Glomerular endothelial cell (primary cell): ENCODE measurements at regions not wholly inside any gene's neighbourhood (a gene's known extent, or its start where the extent isn't known, plus 50 kb on each side); places are given as distances from the start of the nearest gene placed in this dataset.

Experiments
- DNase-seq: peaks from one replicate; pipeline ENCODE4 v3.0.0-alpha.2; 2011; ENCODE audit warnings: low read depth, low spot score; ENCODE audit errors: extremely low read depth

DNA sequence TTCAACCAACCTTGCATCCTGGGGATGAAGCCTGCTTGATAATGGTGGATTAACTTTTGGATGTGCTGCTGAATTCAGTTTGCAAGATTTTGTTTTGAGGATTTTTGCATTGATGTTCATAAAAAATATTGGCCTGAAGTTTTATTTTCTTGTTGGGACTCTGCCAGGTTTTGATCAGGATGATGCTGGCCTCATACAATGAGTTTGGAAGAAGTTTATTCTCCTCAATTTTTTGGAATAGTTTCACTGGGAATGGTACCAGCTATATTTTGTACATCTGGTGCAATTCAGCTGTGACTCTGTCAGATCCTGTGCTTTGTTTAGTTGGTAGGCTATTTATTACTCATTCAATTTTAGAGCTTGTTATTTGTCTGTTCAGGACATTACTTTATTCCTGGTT is 340.3 kb upstream of the TRAM1L1 start:
- no peak for DNase-seq

DNA sequence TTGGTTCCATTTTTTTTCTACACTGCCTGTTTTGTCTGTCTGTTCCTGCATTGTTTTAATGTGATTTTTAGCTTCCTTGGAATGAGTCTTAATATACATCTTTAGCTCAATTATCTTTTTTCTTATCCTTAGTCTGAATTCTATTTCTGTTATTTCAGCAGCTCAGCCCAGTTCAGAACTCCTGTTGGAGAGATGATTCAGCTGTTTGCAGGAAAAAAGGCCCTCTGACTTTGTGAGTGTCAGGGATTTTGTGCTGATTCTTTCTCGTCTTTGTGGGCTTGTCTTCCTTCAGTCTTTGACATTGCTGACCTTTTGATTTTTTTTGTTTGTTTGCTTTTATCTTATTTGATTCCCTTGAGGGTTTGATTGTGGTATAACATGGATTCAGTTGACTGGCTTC is 343.2 kb upstream of the TRAM1L1 start:
- no peak for DNase-seq

DNA sequence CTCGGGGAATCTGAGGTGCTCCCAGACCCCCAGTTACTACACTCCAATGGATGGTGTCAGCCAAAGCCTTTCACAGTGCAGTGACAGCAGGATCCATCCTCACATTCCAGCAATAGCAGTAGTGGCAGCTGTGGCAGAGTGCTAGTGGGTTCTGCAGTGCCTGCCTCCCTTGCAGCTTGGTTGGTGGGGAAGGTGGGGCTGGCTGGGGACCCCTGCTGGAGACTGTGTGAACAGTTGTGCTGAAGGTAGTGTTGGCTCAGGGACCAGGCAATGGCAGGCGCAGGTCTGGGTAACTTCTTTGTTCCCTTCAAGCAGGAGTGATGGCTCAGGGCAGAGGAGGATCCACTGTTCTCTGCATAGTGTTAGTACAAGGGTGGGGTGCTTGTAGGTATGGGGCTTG is 343.7 kb upstream of the TRAM1L1 start:
- no peak for DNase-seq

DNA sequence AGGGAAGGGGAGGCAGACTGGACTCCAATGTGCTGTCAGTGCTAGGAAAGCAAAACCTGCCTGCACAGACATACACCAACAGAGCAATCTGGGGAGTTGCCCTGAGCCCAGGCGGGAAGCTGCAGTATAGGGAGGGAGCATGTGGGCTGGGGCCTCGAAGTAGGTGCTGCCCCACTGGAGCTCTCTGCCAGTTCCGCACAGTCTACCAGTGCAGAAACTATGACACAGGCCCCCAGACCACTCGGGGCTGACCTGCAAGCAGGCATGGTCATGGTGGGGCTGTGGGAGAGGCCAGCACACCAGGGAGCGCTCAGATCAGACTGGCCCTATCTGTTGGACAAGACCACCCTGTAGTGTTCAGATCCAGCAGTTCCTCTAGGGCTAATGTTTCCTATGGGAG is 344.1 kb upstream of the TRAM1L1 start:
- no peak for DNase-seq

DNA sequence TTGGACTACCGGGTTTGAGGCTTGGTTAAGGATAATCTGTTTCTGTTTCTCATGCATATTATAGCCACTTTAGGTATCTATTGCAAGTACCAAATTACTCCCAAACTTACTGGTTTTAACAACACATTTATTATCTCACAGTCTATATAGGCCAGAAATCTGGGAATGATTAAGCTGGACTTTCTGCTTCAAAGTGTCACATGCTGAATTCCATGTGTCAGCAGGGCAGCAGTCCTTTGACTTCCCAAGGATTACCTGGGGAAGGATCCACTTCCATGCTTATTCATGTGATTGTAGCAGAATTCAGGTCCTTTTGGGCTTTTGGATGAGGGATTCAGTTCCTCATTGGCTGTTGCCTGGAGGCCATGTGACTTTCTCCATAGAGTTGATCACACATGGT is 349.0 kb upstream of the TRAM1L1 start:
- DNase-seq: no peak

DNA sequence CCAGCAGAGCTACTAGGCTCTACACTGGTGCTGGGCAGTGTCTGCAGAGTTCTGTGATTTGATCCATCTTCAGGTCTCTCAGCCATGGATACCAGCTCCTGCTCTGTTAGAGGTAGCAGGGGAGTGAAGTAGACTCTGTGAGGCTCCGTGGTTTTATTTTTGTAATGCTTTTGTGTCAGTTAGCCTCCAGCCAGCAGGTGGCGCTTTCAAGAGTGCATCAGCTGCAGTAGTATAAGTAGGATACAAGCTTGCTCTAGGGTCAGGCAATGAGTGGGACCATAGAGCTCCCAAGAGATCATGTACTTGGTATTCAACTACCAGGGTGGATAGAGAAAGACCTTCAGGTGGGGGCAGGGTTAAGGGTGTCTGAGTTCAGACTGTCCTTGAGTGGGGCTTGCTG is 362.5 kb upstream of the TRAM1L1 start:
- no peak for DNase-seq

DNA sequence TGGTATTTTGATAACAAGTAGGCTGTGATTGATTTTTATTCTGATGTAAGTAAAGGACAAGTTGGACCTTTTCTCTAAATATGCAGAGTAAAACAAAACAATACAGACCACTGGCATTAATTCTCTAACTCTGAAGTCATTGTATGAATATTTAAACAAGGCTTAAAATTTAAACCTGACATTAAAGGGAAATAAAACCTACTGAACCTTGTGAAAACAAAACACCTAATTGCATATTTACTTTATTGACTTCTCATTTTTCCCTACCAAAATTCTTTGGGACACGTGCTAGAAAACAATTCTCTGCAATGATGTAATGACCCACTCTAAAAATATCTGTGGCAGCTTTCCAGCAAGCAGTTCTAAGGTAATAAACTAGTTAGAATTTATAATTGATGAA is 369.7 kb upstream of the TRAM1L1 start:
- DNase-seq: no peak

DNA sequence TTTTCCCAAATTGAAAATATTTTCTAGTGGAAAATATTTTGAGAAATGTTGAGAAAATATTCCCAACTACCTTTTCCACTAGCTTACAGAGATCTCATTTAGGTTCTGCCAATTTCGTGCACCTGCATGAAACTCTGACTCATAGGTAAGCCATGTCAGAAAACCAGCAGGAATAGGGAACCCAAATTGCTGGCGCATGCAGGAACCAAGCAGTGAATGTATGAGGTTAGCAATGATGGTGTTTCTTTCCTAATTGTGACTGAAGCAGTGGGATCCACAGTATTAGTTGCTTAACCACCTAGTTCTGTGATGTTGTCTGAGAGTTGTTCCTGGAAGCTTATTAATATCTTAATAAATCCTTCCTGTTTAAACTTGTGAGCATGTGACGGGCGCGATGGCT is 381.0 kb upstream of the TRAM1L1 start:
- DNase-seq: no peak

DNA sequence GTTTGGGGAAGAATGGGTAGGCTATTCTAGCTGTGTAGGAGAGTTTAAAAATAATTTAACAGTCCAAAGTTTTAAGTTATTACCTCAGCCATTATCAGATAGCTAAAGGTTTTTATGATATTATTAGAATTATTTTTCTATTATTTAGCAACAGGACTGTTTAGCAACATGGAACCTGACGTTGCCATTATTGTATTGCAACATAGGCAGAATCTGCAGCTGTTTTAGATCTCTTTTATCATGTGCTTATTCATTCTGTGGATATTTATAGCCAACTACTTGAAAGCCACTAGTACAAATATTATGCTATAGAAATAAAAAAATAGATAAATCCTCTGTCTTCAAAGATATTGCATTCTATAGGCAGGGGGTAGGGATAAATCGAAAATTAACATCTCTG is 382.0 kb upstream of the TRAM1L1 start:
- DNase-seq: no peak

DNA sequence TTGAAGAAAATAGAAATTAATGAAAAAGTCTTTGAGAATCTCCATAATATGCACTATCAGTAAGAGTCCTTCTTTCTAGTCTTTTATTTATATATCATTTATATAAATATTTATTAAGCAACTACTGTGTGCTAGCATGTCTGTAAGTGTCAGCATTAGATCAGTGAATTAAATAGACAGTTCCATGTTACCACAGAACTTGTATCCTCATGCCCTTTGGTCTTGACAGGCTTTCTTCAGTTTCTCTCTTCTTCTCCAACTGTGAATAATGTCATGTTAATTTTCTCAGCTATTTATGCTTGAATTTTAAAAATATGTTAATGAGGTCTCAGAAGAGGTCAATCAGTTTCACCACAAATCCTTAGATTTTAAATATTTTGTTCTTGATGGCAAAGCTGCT is 389.6 kb upstream of the TRAM1L1 start:
- DNase-seq: no peak

DNA sequence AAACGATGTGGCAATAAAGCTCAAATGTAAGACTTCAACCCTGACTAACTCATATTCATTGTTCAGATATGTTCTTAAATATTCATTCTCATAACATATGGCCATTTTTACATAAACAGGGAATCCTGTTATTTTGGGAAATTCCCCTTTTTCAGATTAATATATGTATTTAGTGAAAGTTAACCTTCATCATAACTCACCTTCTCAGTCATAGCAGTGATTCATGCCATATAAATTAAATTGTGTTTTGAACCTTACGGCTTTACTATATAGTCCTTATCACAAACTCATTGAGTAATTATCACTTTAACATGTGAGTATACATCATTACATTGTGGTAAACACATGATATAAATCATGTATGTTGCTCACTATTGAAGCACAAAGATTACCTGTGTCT is 392.5 kb upstream of the TRAM1L1 start:
- no peak for DNase-seq

DNA sequence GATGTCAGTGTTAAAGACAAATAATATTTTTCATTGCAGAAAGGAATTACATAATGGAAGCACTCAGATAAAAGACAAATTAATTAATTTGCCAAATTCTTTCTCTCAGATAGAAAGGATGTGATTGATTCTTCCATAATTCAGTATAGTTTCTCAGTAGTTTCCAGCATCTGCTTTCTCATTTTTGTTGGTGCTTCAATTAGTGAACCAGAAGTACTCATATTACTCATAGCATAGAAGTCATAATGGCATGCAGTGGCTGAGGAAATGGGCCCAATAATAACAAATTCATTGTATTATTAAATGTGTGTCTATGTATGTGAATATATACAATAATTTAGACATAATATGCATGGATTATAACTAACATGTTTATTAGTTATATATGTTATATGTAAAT is 393.3 kb upstream of the TRAM1L1 start:
- DNase-seq: no peak

DNA sequence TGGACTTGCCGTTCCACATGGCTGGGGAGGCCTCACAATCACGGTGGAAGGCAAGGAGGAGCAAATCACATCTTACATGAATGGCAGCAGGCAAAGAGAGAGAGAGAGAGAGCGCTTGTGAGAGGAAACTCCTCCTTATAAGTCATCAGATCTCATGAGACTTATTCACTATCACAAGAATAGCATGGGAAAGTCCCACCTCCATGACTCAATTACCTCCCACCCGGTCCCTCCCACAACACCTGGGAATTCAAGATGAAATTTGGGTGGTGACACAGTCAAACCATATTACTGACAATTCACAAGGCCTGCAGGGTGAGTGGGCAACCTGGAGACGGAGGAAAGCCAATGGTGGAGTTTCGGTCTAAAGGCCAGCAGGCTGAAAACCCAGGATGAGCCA is 394.3 kb upstream of the TRAM1L1 start:
- DNase-seq: no peak

DNA sequence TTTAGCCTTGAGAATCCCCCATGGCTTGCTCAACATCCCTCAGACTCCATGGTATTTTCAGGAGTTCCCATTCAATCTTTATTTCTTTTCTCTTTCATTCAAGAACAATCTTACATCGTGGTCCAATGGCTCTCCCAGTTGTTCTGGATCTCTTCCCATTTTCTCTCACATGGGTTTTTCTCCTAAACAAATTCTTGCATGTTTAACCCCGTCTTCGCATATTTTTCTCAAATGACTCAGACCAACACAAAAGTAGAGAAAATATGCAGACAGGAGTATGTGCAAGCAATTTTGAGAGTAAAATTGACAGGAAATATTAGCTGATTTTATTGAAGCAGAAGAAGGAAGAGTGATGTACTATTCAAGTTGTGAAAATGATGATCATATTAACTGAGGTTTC is 396.4 kb upstream of the TRAM1L1 start:
- no peak for DNase-seq

DNA sequence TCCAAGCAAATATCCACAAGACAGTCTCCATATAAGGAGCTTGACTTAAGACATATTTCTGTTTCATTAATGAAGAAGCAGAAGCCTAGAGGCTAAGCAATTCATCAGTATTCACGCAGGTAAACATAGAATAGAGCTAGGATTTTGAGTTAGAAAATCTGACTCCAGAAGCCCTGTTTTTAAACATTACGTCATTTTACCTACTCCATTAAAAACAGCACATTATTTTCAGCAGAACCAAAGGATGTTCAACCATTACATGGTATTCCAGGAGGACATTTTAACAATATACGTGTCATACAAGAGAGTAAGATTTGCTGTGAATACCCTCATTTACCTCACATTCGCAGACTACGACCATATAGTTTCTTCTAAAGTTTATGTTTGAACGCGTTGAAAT is 403.3 kb upstream of the TRAM1L1 start:
- DNase-seq: no peak

DNA sequence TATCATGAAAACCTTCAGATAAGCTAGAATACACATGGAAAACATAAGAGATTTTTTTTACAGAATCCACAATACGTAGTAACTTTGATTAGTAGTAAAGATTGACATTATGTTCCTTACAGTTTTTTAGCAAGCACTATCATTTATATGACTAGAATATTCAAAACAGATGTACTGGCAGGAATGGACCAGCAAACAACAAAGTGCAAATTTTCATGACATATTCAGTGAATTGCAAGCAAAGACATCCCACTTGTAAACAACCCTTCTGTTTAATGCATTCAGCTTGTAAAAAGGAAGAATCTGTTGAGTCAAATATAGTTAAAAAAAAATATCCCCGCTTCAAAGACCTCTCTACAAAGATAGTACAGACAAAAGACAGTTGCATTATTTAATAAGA is 403.7 kb upstream of the TRAM1L1 start:
- no peak for DNase-seq

DNA sequence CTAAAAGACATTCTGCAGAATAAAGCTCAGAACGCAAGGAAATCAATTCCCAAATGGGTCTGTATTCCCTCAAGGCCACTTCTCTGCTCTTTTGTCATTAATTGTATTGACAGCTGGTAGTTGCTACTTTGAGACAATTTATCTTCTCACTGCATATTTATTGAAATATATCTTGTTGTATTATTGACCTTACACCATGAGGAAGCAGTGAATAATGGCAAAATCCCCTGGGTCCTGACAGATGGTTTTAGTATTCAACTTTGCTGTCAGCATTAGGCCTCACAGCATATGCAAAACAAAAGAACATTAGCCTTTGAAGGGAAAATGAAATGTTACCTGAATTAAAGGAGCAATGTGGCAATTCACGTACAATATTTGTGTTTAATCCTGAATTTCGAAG is 406.1 kb upstream of the TRAM1L1 start:
- DNase-seq: no peak

DNA sequence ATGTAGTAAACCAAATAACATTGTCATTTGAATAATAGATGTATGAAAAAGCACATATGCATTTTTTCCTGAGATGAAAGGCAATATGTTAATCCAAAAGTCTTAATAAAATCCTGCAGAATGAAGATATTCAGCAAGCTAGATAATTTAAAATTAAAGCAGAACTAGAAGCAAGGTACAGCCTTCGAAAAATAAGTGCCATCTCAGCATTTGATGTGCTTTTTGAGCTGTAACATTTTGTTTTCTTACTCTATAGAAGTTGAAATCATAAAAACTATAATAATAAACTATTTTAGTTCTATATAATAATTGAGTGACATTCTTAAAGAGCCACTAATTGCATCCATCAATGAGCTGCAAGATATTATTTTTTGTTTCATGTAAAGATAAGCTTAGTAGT is 410.4 kb upstream of the TRAM1L1 start:
- no peak for DNase-seq

DNA sequence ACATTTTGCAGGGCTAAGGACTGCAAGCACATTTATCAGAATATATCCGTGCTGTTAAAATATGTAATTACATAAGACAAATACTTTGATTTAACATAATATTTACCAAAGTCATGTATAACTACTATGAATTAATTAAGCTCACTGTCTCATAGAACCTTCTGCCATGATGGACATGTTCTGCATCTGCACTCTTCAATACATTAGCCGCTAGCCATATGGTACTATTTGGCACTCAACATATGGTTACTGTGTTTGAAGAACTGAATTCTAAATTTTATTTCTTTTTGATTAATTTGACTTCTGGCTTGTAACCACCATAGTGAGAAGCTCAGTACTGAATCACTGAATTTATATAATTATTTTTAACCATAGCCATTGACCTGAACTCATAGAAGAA is 427.0 kb upstream of the TRAM1L1 start:
- DNase-seq: no peak

DNA sequence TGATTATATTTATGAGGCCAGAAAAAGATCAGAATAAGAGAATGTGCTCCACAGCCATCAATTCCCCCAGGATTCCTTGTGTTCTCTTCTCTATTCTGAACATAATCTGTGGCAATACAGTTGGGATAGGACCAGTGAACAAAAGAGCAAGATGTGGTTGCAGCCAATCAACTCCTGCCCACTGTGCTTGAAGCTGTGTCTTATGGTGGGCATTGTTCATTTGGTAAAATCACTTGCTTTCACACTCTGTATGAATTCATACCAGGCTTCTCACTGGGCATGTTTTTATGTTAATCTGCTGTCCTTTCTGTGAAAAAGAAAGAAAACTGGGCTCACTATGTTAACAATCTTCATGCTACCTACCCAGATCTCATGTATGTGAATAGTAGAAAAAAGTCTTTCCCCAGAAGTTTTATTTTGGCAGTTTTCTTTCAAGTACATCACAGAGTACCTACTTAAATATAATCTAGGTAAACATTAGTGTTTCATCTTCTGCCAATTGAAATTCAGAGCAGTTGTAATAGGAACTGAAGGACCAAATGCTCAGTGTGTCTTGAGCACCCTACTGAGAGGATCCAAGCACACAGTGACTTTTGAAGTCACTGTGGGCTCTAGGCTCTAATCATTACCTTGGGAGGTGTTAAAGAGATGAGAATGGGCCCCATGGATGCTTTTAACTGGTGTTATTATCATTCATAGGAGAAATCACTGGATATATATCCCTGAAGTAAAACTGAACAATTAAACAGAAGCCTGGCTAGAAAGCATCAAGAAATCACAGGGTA is 429.2 kb upstream of the TRAM1L1 start:
- DNase-seq: no peak

DNA sequence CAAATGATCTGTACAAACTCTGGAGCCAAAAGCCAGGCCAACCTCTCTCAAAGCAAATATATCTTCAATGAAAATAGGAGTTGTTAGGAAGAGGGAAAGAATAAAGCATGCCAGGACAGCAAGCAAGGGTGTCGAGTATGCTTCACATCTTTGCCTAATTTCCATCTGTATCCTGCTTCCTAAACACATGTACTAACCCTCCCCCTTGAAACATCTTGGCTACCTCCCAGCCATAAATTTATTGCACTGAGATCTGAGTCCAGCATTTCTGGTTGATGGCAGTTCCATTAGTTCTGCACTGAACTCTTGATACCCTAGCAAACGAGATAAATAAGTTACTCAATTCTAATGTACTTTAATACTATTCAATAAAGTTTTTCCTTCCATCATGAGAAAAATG is 430.5 kb upstream of the TRAM1L1 start:
- no peak for DNase-seq

DNA sequence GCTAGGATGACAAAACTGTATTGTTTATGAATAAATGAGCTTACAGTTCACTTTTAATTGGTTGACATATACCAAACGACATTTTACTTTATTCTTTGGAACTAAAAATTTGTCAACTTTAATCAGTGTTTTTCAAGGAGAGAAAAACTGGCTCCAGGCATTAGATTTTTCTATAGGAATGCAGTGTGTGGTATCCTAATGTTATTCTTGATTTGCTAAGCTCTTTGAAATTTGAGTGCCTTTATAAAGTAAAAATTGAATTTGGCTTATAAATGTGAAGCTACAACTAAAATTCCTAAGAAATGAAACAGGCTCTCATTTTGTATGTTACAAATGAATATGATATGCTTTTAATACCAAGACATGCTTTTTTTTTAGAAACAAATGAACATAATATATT is 442.2 kb upstream of the TRAM1L1 start:
- no peak for DNase-seq

DNA sequence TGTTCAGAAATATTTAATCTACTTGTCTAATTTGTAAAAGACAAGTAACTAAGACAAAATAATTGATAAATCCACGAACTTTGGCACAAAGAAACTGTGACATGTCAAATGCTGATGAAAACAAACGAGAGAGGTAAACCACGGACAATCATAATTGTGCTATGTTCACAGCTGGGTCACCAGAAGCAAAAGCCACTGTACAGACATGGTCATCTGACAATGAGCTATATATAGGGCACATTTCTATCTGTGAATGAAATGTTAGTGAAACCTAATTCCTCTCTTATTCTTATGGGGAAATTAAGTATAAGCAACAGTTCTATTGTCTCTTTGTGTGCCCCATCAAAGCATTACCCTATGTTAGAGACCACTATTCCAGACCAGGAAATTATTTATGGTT is 444.0 kb upstream of the TRAM1L1 start:
- DNase-seq: no peak
